GM23248 (cell line): ENCODE measurements at regions not wholly inside any gene's neighbourhood (a gene's known extent, or its start where the extent isn't known, plus 50 kb on each side); places are given as distances from the start of the nearest gene placed in this dataset.

ENCODE experiments used
- EZH2 ChIP-seq: fragments of 200-600 bp; sonication (generic); IDR thresholded peaks from 2 replicates; pipeline ENCODE4 v1.6.1; 2018; ENCODE audit warnings: antibody characterized with exemption, mild to moderate bottlenecking; ENCODE audit not compliant: insufficient read depth, poor library complexity, severe bottlenecking
- EZH2phosphoT487 ChIP-seq: fragments of 200-600 bp; sonication (generic); IDR thresholded peaks from 2 replicates; pipeline ENCODE4 v1.6.1; 2018; ENCODE audit warnings: antibody characterized with exemption, moderate library complexity, mild to moderate bottlenecking, low read depth; ENCODE audit not compliant: insufficient read depth

DNA sequence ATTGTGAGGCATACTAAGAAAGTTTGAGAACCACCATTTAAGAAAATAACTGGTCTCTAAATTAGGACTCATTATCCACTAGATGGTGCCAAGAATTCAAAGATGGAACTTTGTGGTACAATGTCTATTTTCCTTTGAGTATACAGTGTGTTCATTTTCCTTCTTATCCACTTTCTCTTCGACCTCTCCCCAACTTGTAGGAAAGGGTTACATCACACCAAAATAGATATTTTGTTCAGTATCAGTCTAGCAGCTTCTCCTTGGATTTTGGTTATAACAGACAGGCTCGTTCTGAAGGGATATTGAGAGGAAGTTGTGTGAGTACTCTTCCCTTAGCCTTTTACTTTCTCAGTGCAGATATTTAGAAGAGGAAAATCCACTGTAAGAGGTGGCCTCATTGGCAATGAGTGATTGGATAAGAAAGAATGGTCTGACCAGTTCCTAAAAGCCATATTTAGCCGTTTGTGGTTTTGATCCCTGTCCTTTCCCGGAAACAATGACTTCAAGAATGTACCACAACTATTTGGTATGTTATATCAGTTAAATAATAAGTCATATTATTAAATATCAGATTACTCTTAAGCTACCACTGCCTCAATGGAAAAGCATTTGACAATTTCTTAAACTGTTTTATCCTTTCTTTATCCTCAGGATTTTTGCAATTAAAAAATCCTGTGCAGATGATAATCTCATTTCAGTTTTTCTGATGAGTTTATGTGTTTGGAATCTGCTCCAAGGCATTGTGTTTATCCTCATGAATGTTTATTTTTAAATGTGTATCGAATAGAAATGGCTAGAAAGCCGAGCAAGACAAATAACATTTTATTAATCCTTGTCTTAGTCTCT, 69.0 kb upstream of the GRAMD2B start:
- no peak for TF ChIP-seq EZH2
- no peak for TF ChIP-seq EZH2phosphoT487
